Muscle of back (tissue), 3 donors: ENCODE measurements at regions not wholly inside any gene's neighbourhood (a gene's known extent, or its start where the extent isn't known, plus 50 kb on each side); places are given as distances from the start of the nearest gene placed in this dataset.

Experiments
- DNase-seq, 3 donors: peaks; one replicate each; pipeline versions ENCODE4 v3.0.0 to v3.0.0-alpha.2; 2013

DNA sequence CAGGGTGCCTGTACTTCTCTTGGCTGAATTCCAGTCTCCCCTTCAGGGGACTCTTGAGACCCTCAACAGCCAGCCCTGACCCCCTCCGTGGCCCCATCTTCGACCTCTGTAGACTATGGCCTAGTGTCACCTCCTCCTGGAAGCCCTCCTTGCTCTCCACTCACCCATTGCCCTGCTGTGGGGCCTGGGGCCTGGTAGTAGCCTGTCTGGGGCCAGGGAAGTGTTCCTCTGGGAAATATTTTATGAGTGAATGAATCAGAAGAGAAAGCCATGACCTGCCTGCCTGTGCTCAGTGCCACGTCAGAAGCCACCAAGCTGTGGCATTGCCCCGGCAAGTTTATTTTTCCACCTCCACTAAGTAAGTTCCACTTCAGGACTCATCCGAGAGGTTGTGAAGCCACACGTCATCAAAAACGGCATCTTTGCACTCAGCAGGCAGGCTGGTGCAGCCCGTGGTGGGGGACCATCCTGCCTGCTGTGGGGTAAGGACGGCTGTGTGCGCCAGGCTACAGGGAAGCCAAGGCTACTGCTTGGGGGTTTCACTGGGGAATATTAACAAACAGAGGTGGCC is 59.6 kb upstream of the PPARA start:
- DNase-seq = no peak

DNA sequence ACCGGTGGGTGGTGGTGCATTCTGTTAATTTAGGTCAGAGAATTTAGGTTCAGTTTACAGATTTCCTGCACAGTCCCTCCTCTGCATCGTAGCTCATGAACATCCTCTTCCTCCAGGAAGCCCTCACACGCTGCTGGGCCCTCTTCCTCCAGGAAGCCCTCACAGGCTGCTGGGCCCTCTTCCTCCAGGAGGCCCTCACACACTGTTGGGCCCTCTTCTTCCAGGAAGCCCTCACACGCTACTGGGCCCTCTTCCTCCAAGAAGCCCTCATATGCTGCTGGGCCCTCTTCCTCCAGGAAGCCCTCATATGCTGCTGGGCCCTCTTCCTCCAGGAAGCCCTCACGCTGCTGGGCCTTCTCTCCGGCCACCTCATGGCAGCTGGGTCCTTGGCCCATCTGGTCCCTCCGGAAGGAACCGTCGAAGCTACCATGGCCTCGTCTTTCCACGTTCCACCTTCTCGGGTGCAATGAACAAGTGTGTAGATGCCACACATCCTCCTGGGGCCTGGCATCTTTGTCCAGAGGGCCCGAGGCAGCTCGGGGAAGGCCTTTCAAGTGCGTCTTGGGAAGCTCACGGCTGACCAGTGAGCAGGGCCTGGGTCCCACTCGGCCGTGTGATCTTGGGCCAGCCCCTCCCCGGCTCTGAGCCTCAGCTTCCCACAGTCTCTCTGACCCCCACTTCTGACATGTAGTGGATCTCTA is 58.9 kb upstream of the PPARA start:
- DNase-seq = no peak

DNA sequence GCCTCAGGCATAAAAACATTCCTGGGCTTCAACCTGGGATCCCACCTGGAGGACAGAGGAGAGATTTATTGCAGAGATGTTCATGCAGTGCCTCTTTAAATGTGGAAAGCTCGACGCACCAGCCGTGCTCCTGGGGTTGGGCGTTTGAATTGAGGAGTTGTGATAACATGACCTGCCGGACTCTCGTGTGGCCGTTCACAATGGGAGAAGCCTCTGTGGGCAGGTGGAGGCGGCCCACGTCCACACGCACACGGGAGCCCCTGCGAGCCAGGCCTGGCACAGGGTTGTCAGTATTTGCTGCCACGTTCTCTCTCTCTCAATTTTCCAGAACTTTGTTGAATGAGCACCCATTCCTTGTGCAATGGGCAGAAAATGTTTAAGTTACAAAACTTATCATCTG is 58.3 kb upstream of the PPARA start:
- DNase-seq = no peak

DNA sequence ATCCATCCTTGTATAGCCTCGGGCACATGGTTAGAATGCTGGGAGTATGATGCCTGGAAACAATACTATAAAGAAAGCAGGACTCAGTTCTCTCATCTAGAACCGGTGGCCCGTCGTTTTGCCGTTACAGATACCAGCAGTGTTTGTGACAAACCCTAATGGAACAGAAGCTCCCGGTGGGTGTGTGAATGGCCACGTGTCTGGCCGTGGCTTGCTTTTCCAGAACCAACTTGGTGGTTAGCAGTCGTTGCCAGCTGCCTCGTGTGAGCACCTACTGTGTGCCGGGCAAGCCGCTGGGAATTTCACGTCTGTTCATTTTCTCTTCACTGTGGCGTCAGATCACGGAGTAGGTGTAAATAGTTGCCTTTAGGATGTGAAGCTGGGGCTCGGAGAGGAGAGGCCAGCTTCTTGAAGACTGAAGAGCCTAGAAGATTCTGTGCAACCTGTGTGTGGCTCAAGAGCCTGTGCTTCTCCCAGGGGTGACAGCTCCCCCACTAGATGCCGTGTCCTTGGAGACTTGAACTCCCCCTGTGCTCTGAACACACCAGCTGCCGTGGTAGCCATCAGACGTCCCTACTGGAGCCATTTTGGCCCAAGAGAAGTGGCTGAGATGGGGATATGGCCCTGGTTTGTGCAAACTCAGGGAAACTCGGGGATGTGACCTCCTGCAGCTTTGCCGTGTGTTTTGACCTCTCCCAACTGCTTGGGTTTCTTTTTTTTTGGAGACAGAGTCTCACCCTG is 57.5 kb upstream of the PPARA start:
- DNase-seq = no peak

DNA sequence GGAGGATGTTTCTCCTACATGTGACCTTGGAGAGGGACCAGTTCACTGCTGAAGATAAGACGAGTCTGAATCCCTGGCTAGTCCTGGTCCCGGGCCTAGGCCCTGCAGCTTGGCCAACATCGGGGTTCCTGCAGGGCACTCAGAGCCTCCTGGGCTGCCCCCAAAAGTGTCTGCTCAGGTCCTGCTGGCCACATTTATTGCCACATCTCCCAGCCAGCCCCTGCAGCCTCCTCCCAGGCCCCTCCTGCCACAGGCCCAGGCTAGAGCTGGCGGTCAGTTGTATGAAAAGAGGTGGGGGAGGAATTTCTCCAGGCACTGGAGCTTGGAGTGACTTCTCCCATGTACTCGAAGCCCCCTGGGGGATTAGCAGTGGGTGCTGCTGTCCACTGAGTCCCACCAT is 56.5 kb upstream of the PPARA start:
- DNase-seq = no peak

DNA sequence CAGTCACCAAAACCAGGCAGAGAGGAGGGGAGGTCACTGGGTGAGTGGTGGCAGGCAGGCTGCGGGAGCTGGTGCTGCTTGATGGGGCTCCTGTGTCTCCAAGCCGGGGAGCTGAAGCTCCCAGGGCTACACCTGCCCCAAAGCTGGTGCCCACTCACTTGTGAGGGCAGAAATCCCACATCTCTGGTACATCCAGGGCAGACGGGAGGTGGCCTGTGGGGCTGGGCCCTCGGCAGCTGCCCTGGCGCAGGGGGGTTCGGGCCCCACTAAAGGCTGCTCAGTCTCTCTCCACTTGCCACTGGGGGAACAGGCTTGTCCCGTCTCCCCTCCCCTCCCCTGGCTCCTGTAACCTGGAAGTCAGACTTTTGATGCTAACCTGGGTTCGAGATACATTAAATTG is 55.6 kb upstream of the PPARA start:
- DNase-seq = no peak

DNA sequence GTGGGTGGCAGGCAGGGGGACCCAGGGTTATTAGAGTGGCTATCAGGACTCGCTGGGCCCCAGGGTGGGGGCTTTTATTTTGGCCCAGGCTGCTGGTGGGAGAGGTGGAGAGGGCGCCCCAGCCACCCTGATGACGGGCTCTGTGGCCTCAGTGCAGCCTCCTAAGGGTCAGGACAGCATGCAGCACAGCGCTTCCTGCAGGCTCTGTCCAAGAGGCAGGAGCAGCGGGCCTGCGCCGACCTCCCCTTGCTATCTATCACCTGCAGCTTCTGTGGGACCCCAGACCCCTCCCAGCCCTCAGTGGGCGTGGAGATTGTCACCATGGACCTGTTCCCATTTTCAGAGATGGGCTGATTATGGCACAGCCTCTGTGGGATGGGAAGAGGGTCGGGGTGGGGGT is 54.3 kb upstream of the PPARA start:
- no peak for DNase-seq

DNA sequence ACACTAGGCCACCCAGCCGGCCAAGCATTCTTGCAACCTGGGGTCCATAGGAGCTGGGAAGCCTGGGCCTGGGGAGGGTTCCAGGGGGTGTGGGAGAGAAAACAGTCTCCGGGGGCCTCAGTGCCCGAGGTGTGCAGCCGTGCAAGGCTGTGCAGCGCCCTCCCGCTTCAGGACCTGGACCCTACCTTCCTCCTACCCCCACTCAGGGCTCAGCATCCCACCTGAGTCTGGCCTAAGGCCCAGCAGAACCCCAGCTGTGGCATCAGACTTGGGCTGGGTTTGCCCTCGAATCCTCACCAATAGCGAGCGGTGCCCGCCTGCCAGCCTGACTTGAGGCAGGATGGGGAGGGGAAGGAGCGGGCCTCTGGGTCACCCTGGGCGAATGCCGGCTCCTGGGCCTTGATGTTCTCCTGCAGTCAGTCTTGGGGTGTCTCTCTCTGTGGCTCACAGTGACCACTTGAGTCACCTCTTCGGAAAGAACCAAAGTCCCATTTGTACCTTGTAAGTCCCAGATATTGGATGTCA is 53.6 kb upstream of the PPARA start:
- no peak for DNase-seq

DNA sequence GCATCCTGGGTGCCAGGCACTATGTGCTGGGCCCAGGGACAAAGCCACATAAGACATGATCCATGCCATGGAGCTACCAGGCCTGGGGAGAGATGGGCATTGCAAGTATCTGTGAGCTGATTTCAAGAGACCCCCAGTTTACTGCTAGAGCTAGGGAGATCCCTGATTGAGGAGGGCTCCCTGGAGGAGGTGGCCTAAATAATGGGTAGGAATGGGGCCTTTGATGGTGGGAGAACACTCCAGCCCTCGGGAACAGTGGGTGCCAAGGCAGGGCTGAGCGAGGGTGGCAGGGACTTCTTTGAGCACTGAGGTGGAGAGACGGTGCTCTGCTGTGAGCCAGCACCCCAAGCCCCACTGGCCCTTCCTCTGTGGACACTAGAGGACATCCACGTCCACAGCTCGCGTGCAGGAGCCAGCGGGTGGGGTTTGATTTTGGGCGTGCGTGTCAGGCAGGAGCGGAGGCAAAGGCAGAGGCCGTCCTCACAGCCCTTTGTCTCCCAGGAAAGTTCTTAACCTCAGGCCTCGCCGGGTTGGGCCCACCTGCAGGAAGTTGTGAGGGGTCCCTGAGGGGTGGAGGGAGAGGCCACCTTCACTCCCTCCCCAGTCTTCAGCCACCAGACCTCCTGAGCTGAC is 52.9 kb upstream of the PPARA start:
- no peak for DNase-seq

DNA sequence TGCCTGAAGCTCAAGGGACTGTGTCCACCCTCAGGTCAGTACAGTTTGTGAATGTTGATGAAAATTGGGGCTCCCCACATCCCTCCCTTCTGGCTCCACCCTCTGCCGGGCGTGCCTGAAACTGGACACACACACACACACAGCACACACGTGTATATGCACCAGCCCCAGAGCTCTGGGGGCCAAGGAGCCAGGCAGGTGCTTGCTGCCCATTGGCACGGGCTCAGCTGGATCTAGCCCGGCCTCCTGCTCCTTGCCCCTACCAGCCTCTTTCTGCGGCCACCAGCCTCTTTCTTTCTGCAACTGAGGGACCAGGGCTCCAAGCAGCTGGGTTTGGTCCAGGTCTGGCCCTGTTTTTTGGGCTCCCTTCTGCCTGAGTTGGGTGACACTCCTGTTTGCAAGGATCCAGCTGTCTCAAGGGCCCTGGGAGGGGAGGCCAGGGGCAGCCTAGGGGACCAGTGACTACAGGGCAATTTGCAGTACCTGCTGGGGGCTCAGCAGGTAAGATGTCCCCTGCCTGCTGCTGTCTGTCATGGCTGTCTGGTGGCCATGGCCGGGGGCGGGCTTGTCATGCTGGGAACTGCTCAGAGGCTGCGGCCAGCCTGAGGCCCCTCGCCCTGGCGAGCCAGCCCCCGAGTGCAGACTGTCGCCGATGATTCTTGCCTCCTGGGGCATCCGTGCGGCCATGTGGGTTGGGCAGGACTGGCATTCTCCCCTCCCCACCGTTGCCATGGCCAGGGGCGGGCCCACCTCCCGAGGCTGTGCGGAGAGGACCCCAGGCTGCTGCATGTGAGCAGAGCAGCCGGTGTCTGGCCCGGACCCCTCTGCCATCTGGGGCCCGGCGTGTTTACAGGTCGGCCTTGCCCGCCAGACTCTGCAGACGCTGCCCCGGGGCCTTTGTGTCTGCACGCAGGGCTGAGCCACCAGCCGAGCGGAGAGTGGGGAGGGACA is 51.5 kb upstream of the PPARA start:
- DNase-seq = no peak

DNA sequence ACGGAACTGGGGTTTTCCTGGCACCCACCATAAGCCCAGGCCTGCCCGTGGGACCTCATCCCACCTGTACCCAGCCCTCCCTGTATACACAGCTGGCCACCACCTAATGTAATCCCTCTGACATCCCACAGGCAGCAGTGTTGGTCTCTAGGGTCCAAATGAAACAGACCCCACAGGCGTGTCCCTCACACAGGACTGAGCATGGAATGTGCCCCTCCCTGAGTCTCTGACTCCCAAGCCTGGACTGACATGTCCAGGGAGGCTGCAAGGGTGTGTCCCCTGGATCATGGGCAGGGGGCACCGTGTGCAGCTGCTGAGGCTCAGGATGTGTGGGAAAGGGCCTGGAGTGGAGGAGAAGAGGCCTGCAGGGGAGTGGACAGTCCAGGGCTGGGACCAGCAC is 50.6 kb upstream of the PPARA start:
- no peak for DNase-seq

DNA sequence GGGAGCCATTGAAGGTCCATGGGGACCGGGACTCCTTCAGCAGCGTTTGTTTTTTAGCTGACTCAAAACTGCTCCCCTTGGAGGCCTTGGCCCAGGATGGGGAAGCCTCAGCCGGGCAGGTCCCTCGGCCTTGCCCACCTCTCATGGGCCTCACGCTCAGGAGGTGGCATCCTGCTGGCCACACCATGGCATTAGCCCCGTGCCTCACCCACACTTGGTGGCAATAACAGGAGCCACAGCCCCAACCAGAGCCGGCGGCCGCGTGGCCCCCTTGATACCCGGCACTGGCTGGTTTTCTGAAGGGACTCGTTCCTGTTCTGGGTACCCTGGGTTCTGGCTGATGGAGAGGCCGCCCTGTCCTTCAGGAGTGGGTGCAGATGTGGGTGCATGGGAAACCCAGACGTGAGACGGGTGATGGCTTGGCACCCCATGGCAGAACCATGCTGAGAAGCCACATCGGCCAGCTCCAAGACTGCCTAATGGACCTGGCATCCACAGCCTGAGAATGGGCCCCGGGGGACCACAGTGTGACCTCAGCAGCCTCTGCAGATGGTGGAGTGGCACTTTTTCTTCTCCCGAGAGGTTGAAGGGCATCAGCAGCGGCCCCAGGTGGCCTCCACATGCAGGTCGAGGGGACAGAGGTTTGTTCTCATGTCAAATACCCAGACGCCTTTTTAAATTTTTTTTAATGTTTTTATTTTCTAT is 49.8 kb upstream of the PPARA start:
- DNase-seq = no peak
